HEK293 (cell line): ENCODE measurements at regions not wholly inside any gene's neighbourhood (a gene's known extent, or its start where the extent isn't known, plus 50 kb on each side); places are given as distances from the start of the nearest gene placed in this dataset.

Source experiments
- CTCF ChIP-seq: fragments of 450-650 bp; formaldehyde crosslinking; IDR thresholded peaks from 2 replicates; pipeline ENCODE4 v1.5.1; 2016; ENCODE audit warnings: missing biosample characterization, missing genetic modification characterization
- PRDM2 ChIP-seq: fragments of 450-650 bp; formaldehyde crosslinking; IDR thresholded peaks from 2 replicates; pipeline ENCODE4 v1.5.1; 2016; ENCODE audit warnings: missing biosample characterization, missing genetic modification characterization, borderline replicate concordance
- YY1 ChIP-seq: fragments of 450-650 bp; formaldehyde crosslinking; IDR thresholded peaks from 2 replicates; pipeline ENCODE4 v1.5.1; 2018; ENCODE audit warnings: missing biosample characterization, missing genetic modification characterization
- ZBTB7A ChIP-seq: fragments of 450-650 bp; formaldehyde crosslinking; IDR thresholded peaks from 2 replicates; pipeline ENCODE4 v1.5.1; 2016; ENCODE audit warnings: low read depth, missing biosample characterization, missing genetic modification characterization
- ZFP3 ChIP-seq: fragments of 450-650 bp; formaldehyde crosslinking; IDR thresholded peaks from 2 replicates; pipeline ENCODE4 v1.5.1; 2016; ENCODE audit warnings: low read depth, missing biosample characterization, missing genetic modification characterization
- ZNF114 ChIP-seq: fragments of 450-650 bp; formaldehyde crosslinking; IDR thresholded peaks from 2 replicates; pipeline ENCODE4 v1.5.0; 2017; ENCODE audit warnings: missing biosample characterization, missing genetic modification characterization
- ZNF140 ChIP-seq: fragments of 450-650 bp; formaldehyde crosslinking; IDR thresholded peaks from 2 replicates; pipeline ENCODE4 v1.5.1; 2016; ENCODE audit warnings: missing biosample characterization, missing genetic modification characterization
- ZNF214 ChIP-seq: fragments of 450-650 bp; formaldehyde crosslinking; IDR thresholded peaks from 2 replicates; pipeline ENCODE4 v1.5.1; 2017; ENCODE audit warnings: missing biosample characterization, mild to moderate bottlenecking, missing genetic modification characterization, borderline replicate concordance
- ZNF548 ChIP-seq: fragments of 450-650 bp; formaldehyde crosslinking; IDR thresholded peaks from 2 replicates; pipeline ENCODE4 v1.5.1; 2016; ENCODE audit warnings: missing biosample characterization, missing genetic modification characterization
- ZNF76 ChIP-seq: fragments of 450-650 bp; formaldehyde crosslinking; IDR thresholded peaks from 2 replicates; pipeline ENCODE4; 2016; ENCODE audit warnings: low read depth, missing biosample characterization, missing genetic modification characterization, borderline replicate concordance

DNA sequence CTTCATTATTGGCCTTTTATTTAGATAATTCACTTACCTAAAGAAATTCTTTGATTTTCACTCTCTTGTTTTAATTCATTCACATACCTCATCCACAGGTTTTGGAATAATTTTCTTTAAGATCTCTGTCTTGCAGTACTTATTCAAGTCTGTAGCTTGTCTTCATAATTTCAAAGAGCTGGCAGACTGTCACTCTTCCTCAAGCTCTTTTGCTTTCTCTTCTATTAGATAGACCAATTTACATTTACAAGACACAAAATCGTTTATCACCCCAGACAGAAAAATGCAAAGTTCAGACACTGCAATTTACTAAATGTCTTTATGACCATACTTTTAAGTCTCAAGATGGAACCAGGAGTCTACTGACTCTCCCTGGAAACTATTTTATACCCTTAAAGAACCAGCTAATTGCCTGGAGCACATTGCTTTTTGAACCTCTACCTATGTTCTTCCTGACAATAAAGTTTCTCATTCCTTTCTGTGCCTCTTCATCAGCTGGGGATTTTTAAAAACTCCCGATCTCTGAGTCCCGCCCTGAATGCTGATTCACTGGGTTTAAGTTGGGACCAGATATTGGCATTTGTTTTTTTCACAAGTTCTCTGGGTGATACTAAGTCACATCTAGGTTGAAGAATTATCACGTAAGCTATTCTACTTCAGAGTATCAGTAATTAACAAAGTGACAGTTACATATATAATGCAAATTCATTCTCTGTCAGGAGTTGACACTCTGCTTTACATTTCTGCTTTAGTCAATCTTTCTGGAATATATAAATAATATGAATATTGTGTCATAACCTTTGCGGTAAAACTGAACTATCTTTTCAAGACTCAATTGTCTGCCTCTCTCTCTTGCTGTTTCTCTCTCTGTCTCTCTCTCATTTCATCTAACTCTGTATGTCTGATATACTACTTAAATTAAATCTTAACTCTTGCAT, 196.4 kb downstream of the PCDH7 start:
- TF ChIP-seq CTCF (tag by site-specific recombination) (no peak), PRDM2 (tag by site-specific recombination) (no peak), ZNF114 (tag by site-specific recombination) (no peak), ZNF214 (tag by site-specific recombination) (no peak), ZNF76 (tag by site-specific recombination) (no peak), ZNF140 (tag by site-specific recombination) (no peak), ZFP3 (tag by site-specific recombination) (no peak), YY1 (no peak), ZBTB7A (no peak), ZNF548 (tag by site-specific recombination) (no peak)
